ENCODE measurements at regions not wholly inside any gene's neighbourhood (a gene's known extent, or its start where the extent isn't known, plus 50 kb on each side); places are given as distances from the start of the nearest gene placed in this dataset.

- TF ChIP-seq, protein P1, sequence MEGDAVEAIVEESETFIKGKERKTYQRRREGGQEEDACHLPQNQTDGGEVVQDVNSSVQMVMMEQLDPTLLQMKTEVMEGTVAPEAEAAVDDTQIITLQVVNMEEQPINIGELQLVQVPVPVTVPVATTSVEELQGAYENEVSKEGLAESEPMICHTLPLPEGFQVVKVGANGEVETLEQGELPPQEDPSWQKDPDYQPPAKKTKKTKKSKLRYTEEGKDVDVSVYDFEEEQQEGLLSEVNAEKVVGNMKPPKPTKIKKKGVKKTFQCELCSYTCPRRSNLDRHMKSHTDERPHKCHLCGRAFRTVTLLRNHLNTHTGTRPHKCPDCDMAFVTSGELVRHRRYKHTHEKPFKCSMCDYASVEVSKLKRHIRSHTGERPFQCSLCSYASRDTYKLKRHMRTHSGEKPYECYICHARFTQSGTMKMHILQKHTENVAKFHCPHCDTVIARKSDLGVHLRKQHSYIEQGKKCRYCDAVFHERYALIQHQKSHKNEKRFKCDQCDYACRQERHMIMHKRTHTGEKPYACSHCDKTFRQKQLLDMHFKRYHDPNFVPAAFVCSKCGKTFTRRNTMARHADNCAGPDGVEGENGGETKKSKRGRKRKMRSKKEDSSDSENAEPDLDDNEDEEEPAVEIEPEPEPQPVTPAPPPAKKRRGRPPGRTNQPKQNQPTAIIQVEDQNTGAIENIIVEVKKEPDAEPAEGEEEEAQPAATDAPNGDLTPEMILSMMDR (conservative IDR thresholded peaks at IDR 0.05; ENCODE audit: low read depth, low read length) = no peak
- H3K4me3 ChIP-seq (ENCODE audit: low read depth, low read length) = no peak overlapping the region
- no peak for DNase-seq (ENCODE audit: low read depth)
Measured at GRCh38 chr6:55666037-55666436, 87.0 kb upstream of the HMGCLL1 start.

DNA sequence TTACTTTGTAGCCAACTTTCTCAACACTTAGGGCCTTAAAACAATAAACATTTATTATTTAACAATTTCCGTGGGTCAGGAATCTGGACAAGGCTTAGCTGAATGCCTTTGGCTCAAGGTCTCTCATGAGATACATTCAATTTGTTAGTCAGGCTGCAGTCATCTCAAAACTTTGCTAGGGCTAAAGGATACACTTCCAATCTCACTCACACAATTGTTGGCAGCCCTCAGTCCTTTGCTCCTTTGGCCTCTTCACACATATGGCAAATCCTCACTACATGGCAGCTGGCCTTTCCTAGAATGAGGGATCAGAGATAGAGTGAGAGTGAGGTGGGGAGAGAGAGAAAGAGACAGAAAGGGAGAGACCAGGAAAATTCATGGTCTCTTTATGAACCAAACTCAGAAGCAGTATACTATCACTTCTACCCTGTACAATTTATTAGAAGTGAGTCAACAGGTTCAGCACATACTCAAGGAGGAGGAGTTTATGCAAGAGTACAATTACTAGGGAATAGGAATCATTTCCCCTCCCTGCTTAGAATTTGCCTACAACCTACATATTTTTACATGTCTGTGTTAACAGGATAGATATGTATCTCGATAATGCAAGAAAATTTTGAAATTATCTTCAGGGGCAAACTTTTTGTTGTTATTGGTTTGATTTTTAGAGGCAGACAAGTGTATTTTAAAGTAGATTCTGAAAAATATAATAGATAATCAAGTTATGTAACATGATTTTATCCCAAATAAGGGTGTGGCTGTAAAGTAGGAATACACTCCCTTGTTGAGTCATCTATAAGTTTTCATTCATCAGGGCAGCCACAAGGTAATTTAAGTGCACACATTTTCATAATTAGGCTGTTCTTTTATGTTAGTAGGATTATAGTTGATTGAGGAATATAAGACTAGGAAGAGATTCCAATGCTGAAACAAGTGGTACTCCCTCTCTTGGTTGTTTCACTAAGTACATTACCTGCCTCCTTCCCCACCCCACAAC lies 85.9 kb upstream of the HMGCLL1 start:
- TF ChIP-seq, protein P1 (conservative IDR thresholded peaks at IDR 0.05; ENCODE audit: low read depth, low read length) = no peak
- no peak overlapping the region for H3K4me3 ChIP-seq (ENCODE audit: low read depth, low read length)
- no peak for DNase-seq (ENCODE audit: low read depth)

DNA sequence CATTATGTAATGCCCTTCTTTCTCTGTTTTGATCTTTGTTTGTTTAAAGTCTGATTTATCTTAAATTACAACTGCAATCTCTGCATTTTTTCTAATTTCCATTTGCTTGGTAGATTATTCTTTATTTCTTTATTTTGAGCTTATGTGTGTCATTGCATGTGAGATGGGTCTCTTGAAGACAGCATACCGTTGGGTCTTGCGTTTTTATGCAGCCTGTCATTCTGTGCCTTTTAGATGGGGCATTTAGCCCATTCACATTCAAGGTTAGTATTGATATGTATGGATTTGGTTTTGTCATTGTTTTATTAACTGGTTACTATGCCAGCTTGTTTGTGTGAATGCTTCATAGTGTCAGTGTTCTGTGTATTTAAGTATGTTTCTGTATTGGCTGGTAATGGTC lies 84.9 kb upstream of the HMGCLL1 start:
- DNase-seq (ENCODE audit: low read depth) = no peak
- TF ChIP-seq, protein P1 (conservative IDR thresholded peaks at IDR 0.05; ENCODE audit: low read depth, low read length) = no peak
- no peak overlapping the region for H3K4me3 ChIP-seq (ENCODE audit: low read depth, low read length)

DNA sequence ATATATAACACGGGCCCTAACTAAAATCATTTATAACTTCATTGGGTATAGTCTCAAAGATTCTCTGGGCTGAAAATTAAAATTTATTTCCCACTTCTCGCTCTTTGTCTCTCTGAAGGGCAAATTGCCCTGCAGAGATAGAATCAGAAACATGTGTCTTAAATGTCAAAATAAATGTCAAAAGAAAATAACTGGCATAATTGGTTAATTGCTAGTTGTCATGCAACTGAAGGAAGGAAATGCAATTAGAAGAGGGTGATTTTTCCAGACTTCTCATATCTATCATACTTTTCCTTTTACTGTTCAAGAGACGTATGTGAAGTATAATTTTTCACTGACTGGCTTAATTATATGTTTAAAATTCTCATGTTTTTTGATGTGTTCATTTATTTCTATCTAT lies 80.3 kb upstream of the HMGCLL1 start:
- DNase-seq (ENCODE audit: low read depth) = no peak
- TF ChIP-seq, protein P1 (conservative IDR thresholded peaks at IDR 0.05; ENCODE audit: low read depth, low read length) = no peak
- H3K4me3 ChIP-seq (ENCODE audit: low read depth, low read length) = no peak overlapping the region

DNA sequence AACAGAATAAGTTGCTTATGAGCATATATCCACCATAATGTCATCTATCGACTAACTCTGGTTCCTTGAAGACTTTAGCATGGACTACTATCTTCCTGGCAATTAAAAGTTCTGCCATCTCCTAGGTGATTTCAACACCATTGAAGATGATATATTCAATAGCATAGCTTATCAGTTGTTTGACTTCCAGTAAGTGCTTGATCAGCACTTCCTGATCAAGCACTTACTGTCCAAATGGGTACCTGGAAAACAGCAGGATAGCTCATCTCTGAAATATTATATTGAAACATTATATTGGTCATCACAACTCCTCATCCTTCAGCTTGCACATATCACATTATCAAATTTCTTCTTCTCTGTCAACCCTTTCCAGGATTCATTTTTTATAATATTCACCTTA lies 75.5 kb upstream of the HMGCLL1 start:
- TF ChIP-seq, protein P1 (conservative IDR thresholded peaks at IDR 0.05; ENCODE audit: low read depth, low read length) = no peak
- DNase-seq (ENCODE audit: low read depth) = no peak
- H3K4me3 ChIP-seq (ENCODE audit: low read depth, low read length) = no peak overlapping the region

- no peak overlapping the region for H3K4me3 ChIP-seq (ENCODE audit: low read depth, low read length)
- TF ChIP-seq, protein P1 (conservative IDR thresholded peaks at IDR 0.05; ENCODE audit: low read depth, low read length) = no peak
- no peak for DNase-seq (ENCODE audit: low read depth)
Measured at GRCh38 chr6:55652429-55652828, 73.4 kb upstream of the HMGCLL1 start.

- no peak for DNase-seq (ENCODE audit: low read depth)
- no peak overlapping the region for H3K4me3 ChIP-seq (ENCODE audit: low read depth, low read length)
- TF ChIP-seq, protein P1 (conservative IDR thresholded peaks at IDR 0.05; ENCODE audit: low read depth, low read length) = no peak
Measured at GRCh38 chr6:55651015-55651414, 72.0 kb upstream of the HMGCLL1 start.

Measured in epithelial cell of proximal tubule (primary cell).